ENCODE measurements at regions not wholly inside any gene's neighbourhood (a gene's known extent, or its start where the extent isn't known, plus 50 kb on each side); places are given as distances from the start of the nearest gene placed in this dataset.

- no peak for TF ChIP-seq CTCF (IDR thresholded peaks at IDR 0.05; ENCODE audit: low read length)
- no peak for TF ChIP-seq EZH2 (IDR thresholded peaks at IDR 0.05; ENCODE audit: borderline replicate concordance, low read length)
Measured at GRCh38 chr3:8113626-8114025, 388.0 kb upstream of the LMCD1 start.

Data from OCI-LY1 (cell line).